ENCODE measurements at regions not wholly inside any gene's neighbourhood (a gene's known extent, or its start where the extent isn't known, plus 50 kb on each side); places are given as distances from the start of the nearest gene placed in this dataset.
A peak's percentile ranks its signal among the peaks of the same experiment; 100 is the strongest.

GRCh38 chr13:71015021-71015420 lies 852.0 kb downstream of the DACH1 start:
- Mint-ChIP-seq H3K27me3 (ENCODE audit: insufficient read depth, unreplicated experiment) (peaks cover 72% of the 10 kb centered on the region), H3K4me3 (ENCODE audit: unreplicated experiment) (peak overlapping the region; percentile 8), H3K9me3 (ENCODE audit: unreplicated experiment) (no peaks in the 10 kb centered on the region), H3K36me3 (ENCODE audit: insufficient read depth, unreplicated experiment) (no peaks in the 10 kb centered on the region), H3K27ac (ENCODE audit: low read depth, unreplicated experiment) (no peak overlapping the region), H3K4me1 (ENCODE audit: insufficient read depth, unreplicated experiment) (no peaks in the 10 kb centered on the region)
- intact Hi-C loops (cut with micrococcal nuclease), result no loop called here
- TF ChIP-seq CTCF (IDR thresholded peaks at IDR 0.05; ENCODE audit: unreplicated experiment), result no peak
- no peak for DNase-seq (ENCODE audit: unreplicated experiment)
- ChIA-PET POLR2A (no interaction called here), CTCF (interaction anchor here (0.6 kb wide), 1 partner anchor 146 kb away, joined by 4 read pairs; no protein-coding TSS in a partner anchor)
- no TSS peak for BruUV-seq (replicated peaks)

GRCh38 chr13:71005919-71006318 lies 861.1 kb downstream of the DACH1 start:
- POLR2A ChIA-PET, result no interaction called here
- H3K4me1 Mint-ChIP-seq (ENCODE audit: insufficient read depth, unreplicated experiment), result no peaks in the 10 kb centered on the region
- intact Hi-C loops (cut with micrococcal nuclease), result no loop called here
- no peaks in the 10 kb centered on the region for H3K9me3 Mint-ChIP-seq (ENCODE audit: unreplicated experiment)
- DNase-seq (ENCODE audit: unreplicated experiment), result no peak
- CTCF ChIA-PET, result no interaction called here
- peaks cover 10% of the 10 kb centered on the region for H3K27me3 Mint-ChIP-seq (ENCODE audit: insufficient read depth, unreplicated experiment)
- H3K4me3 Mint-ChIP-seq (ENCODE audit: unreplicated experiment), result no peak overlapping the region
- no TSS peak for BruUV-seq (replicated peaks)
- H3K36me3 Mint-ChIP-seq (ENCODE audit: insufficient read depth, unreplicated experiment), result no peaks in the 10 kb centered on the region
- no peak overlapping the region for H3K27ac Mint-ChIP-seq (ENCODE audit: low read depth, unreplicated experiment)
- no peak for TF ChIP-seq CTCF (IDR thresholded peaks at IDR 0.05; ENCODE audit: unreplicated experiment)

- H3K27me3 Mint-ChIP-seq (ENCODE audit: insufficient read depth, unreplicated experiment), result peaks cover 75% of the 10 kb centered on the region
- POLR2A ChIA-PET, result no interaction called here
- no peak overlapping the region for H3K4me3 Mint-ChIP-seq (ENCODE audit: unreplicated experiment)
- BruUV-seq (replicated peaks), result no TSS peak
- no peaks in the 10 kb centered on the region for H3K36me3 Mint-ChIP-seq (ENCODE audit: insufficient read depth, unreplicated experiment)
- H3K9me3 Mint-ChIP-seq (ENCODE audit: unreplicated experiment), result no peaks in the 10 kb centered on the region
- CTCF ChIA-PET, result no interaction called here
- DNase-seq (ENCODE audit: unreplicated experiment), result no peak
- intact Hi-C loops (cut with micrococcal nuclease), result no loop called here
- H3K4me1 Mint-ChIP-seq (ENCODE audit: insufficient read depth, unreplicated experiment), result no peaks in the 10 kb centered on the region
- H3K27ac Mint-ChIP-seq (ENCODE audit: low read depth, unreplicated experiment), result no peak overlapping the region
- no peak for TF ChIP-seq CTCF (IDR thresholded peaks at IDR 0.05; ENCODE audit: unreplicated experiment)
Observed at GRCh38 chr13:70995338-70995737, 871.7 kb downstream of the DACH1 start.

GRCh38 chr13:70994191-70994590 lies 872.8 kb downstream of the DACH1 start:
- DNase-seq (ENCODE audit: unreplicated experiment), result no peak
- CTCF ChIA-PET, result no interaction called here
- H3K9me3 Mint-ChIP-seq (ENCODE audit: unreplicated experiment), result no peaks in the 10 kb centered on the region
- H3K4me1 Mint-ChIP-seq (ENCODE audit: insufficient read depth, unreplicated experiment), result no peaks in the 10 kb centered on the region
- POLR2A ChIA-PET, result no interaction called here
- H3K27ac Mint-ChIP-seq (ENCODE audit: low read depth, unreplicated experiment), result no peak overlapping the region
- no peaks in the 10 kb centered on the region for H3K36me3 Mint-ChIP-seq (ENCODE audit: insufficient read depth, unreplicated experiment)
- intact Hi-C loops (cut with micrococcal nuclease), result no loop called here
- no peak for TF ChIP-seq CTCF (IDR thresholded peaks at IDR 0.05; ENCODE audit: unreplicated experiment)
- no TSS peak for BruUV-seq (replicated peaks)
- H3K27me3 Mint-ChIP-seq (ENCODE audit: insufficient read depth, unreplicated experiment), result peaks cover 73% of the 10 kb centered on the region
- no peak overlapping the region for H3K4me3 Mint-ChIP-seq (ENCODE audit: unreplicated experiment)

Measured in MCF 10A (cell line).